NAMALWA (cell line): ENCODE measurements at regions not wholly inside any gene's neighbourhood (a gene's known extent, or its start where the extent isn't known, plus 50 kb on each side); places are given as distances from the start of the nearest gene placed in this dataset.

Experiments used
- DNase-seq: peaks from one replicate; pipeline ENCODE4 v3.0.0-alpha.2; 2015; ENCODE audit warnings: low spot score

GRCh38 chr5:171603591-171603990 is 182.0 kb upstream of the SMIM23 start:
- DNase-seq: no peak

DNA sequence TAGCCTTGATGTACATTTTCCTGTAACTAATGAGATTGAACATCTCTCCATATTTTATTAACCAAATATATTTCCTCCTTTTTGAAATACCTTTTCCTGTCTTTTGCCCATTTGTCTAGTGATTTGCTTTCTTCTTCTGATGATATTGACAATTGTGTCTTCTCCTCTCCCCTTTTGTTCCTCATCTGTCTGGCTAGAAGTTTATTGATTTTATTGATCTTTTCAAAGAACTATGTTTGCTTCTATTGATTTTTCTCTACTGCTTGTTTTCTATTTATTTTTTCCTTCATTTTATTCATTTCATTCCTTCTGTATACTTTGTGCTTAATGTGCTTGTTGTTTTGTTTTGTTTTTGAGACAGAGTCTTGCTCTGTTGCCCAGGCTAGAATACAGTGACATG is 181.4 kb upstream of the SMIM23 start:
- DNase-seq: no peak

- DNase-seq: peak; percentile 43
These were observed 179.1 kb upstream of the SMIM23 start for GRCh38 chr5:171606414-171607024.

GRCh38 chr5:171607863-171608262 is 177.8 kb upstream of the SMIM23 start:
- DNase-seq: no peak

GRCh38 chr5:171609806-171610452 is 175.7 kb upstream of the SMIM23 start:
- no peak for DNase-seq

GRCh38 chr5:171610686-171611085 is 174.9 kb upstream of the SMIM23 start:
- DNase-seq: no peak

DNA sequence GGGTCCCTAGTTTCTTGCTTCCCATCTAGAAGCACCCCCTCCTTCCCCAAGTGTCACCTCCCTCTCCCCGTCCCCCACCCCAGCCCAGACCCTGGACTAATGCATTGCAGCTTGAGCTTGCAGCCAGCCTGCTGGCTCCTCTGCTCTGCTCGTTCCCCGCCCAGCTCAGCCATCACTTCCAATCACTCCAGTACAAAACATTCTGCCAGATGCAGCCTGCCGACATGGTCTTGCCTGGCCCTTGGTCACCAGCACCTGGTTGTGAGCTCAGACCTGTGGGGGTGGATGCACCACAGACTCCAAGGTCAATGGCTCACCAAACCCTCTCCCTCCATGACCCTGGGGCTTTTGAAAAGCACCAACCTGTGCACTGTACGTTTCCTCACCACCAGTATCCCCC is 172.9 kb upstream of the SMIM23 start:
- DNase-seq: no peak

DNA sequence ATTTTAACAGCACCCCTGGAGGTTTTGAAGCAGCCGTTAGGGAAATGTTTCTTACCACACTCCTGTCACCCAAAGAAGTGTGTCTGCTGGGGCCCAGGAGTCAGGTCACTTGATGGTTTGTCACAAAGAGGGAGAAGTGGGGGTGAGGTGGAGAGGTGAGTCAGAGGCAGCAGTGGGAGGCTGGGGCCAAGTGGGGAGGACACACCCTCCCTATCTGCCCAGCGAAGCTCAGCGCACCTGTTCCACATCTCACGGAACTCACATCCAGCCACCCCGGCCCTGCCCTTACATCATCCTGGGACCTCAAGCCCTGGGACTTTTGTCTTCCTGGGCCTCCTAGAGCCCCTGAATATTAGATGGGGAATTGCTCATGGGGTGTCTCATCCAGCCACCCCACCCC is 171.1 kb upstream of the SMIM23 start:
- no peak for DNase-seq

GRCh38 chr5:171614971-171615653 is 170.5 kb upstream of the SMIM23 start:
- DNase-seq: no peak

GRCh38 chr5:171615705-171616640 is 169.6 kb upstream of the SMIM23 start:
- DNase-seq: no peak

DNA sequence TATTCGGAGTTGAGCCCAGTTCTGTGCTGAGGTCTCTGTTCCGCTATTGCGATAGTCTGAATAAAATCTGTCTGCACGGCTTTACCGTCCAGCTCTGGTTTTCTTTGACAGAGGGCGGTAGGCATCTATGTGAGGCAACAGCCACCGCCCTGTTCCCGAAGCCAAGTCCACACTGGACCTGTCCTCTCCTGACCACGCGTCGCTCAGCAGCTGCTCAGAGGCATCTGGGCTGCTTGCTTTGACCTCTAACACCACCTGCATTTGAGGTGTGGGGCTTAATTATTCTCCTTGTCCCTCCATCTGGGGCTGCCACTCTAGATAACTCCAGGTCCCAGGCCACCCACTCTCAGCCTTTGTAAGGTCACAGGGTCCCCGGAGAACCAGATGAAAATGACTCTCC is 168.4 kb upstream of the SMIM23 start:
- no peak for DNase-seq

DNA sequence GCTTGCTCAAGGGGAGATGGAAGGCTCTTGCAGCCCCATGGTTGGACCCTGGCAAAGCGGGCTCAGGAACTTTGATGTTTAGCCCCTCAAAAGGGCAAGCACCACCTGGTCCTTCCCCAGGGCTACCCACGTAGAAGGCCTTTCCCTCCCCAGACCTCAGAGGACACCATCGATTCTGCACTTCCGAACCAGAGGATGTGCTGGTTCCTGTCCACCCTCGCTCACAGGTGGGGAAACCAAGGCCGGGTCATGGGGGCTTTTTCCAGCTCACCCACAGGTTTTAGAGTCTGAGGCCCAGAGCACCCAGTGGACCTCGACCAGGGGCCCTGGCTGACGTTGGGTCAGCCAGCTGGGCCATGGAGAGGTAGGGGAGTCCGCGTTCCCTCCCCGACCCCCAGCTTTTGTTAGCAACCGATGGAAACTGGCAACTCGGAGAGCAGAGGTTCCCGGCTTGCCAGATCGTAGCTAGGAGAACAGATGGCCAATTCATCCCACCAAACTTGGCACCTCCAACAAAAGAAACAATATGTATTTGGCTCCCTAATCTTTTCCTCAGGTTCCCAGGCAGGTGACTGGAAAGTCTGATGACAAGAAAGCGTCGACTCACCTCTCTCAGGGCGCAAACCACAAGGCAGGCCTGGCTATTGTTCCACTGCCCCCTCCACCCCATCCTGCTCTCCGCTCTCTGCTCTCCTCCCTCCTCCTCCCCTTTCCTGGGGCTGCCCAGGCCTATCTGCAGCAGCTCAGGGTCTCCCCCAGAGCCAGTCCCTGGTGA is 167.6 kb upstream of the SMIM23 start:
- DNase-seq: no peak

GRCh38 chr5:171619196-171619595 is 166.4 kb upstream of the SMIM23 start:
- no peak for DNase-seq

DNA sequence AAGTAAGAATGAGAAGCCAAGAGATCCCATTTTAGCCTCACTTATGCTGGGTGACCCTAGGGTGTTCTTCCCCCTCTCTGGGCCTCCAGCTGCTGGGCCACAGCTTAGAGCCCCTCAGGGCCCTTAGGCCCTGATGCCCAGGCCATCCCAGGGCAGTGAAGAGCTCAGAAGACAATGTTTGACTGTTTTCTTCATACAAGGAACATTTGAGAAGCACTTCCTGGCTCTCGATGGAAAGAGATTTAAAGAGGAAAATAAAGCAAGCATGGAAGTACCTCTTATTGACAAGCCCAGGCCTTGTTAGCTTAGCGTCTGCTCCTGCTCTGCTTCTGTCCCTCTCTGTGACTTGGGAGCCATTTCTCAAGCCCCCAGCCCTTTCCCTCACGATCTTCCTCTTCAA is 165.9 kb upstream of the SMIM23 start:
- no peak for DNase-seq

GRCh38 chr5:171622010-171622409 is 163.6 kb upstream of the SMIM23 start:
- no peak for DNase-seq

DNA sequence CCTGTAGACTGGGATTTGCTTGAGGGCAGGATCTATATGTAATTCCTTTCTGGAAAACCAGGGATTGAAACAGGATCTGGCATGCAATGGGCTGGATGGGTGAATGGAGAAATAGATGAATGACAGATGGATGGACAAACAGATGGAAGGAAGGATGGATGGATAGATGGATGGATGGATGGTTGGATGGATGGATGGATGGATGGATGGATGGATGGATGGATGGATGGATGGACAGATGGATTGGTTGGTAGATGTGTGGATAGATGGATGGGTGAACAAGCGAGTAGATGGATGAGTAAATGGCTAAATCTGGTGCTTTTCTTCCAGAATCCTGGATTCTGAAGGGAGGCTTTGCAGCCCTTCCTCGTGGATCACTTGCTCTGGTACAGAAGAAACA is 162.5 kb upstream of the SMIM23 start:
- no peak for DNase-seq

- DNase-seq: no peak
These were observed 162.0 kb upstream of the SMIM23 start for GRCh38 chr5:171623551-171624097.

GRCh38 chr5:171624396-171624795 is 161.2 kb upstream of the SMIM23 start:
- DNase-seq: no peak

- DNase-seq: no peak
These were observed 160.0 kb upstream of the SMIM23 start for GRCh38 chr5:171625646-171626045.

- no peak for DNase-seq
These were observed 157.5 kb upstream of the SMIM23 start for GRCh38 chr5:171627936-171628632.

DNA sequence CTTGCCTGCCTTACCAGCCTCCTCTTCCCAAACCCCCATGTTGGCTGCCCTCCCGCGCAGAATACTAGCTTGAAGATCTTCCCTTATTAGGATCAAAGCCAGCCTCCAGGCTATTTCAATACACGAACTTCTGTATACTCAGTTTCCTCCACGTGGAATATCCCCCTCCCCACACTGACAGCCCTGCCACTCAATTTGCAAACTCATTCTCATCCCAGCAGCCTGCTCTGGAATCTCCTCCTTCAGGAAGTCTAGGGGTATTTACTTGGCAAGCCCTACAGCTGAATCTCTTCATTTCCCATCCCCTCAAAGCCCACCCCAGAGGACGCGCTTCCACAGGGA is 157.0 kb upstream of the SMIM23 start:
- no peak for DNase-seq
